Loucy (cell line): ENCODE measurements at regions not wholly inside any gene's neighbourhood (a gene's known extent, or its start where the extent isn't known, plus 50 kb on each side); places are given as distances from the start of the nearest gene placed in this dataset.

Experiments
- H2AFZ ChIP-seq: fragments of 200-600 bp; sonication (generic); 2 replicates; pipeline ENCODE4 v1.6.0; 2016; ENCODE audit warnings: antibody characterized with exemption, mild to moderate bottlenecking, low read length, moderate library complexity
- H3F3A ChIP-seq: fragments of 200-600 bp; 2 replicates; pipeline ENCODE4 v1.6.0; 2016; ENCODE audit warnings: antibody characterized with exemption, low read depth, mild to moderate bottlenecking
- H3K27me3 ChIP-seq: fragments of 200-600 bp; sonication (generic); 2 replicates; pipeline ENCODE4 v1.6.1; 2014; ENCODE audit warnings: low read length, mild to moderate bottlenecking; ENCODE audit not compliant: insufficient read depth, poor library complexity, severe bottlenecking
- H3K36me3 ChIP-seq: fragments of 200-600 bp; sonication (generic); 2 replicates; pipeline ENCODE4 v1.6.1; 2016; ENCODE audit warnings: low read length; ENCODE audit not compliant: insufficient read depth
- H3K4me1 ChIP-seq: fragments of 200-600 bp; sonication (generic); 2 replicates; pipeline ENCODE4 v1.5.1; 2014; ENCODE audit warnings: low read length, mild to moderate bottlenecking; ENCODE audit not compliant: insufficient read depth, poor library complexity, severe bottlenecking
- H3K4me2 ChIP-seq: fragments of 200-600 bp; sonication (generic); 2 replicates; pipeline ENCODE4 v1.6.0; 2014; ENCODE audit warnings: antibody characterized with exemption, low read length, low read depth, mild to moderate bottlenecking; ENCODE audit not compliant: poor library complexity, severe bottlenecking
- H3K4me3 ChIP-seq: fragments of 200-600 bp; sonication (generic); 2 replicates; pipeline ENCODE4 v1.5.1; 2014; ENCODE audit warnings: low read length, mild to moderate bottlenecking, mixed read lengths; ENCODE audit not compliant: poor library complexity, severe bottlenecking
- H3K79me2 ChIP-seq: fragments of 200-600 bp; sonication (generic); 2 replicates; pipeline ENCODE4 v1.6.1; 2014; ENCODE audit warnings: low read length; ENCODE audit not compliant: insufficient read depth
- H3K9ac ChIP-seq: fragments of 200-600 bp; sonication (generic); 2 replicates; pipeline ENCODE4 v1.6.0; 2014; ENCODE audit warnings: mild to moderate bottlenecking, low read depth, low read length, moderate library complexity; ENCODE audit not compliant: poor library complexity, severe bottlenecking
- H3K9me2 ChIP-seq: fragments of 200-600 bp; sonication (generic); replicated peaks from 2 replicates; pipeline ENCODE4 v1.6.1; 2016; ENCODE audit warnings: low read depth, low read length, mixed read lengths
- H3K9me3 ChIP-seq: fragments of 200-600 bp; sonication (generic); 2 replicates; pipeline ENCODE4 v1.6.1; 2014; ENCODE audit warnings: mild to moderate bottlenecking, antibody characterized with exemption, low read length, low read depth; ENCODE audit not compliant: insufficient read depth
- H4K20me1 ChIP-seq: fragments of 200-600 bp; sonication (generic); 2 replicates; pipeline ENCODE4 v1.6.0; 2014; ENCODE audit warnings: antibody characterized with exemption, low read length, mild to moderate bottlenecking; ENCODE audit not compliant: insufficient read depth, poor library complexity, severe bottlenecking
- EZH2phosphoT487 ChIP-seq: fragments of 200-600 bp; IDR thresholded peaks from 2 replicates; pipeline ENCODE4 v1.6.1; 2018; ENCODE audit warnings: antibody characterized with exemption, mild to moderate bottlenecking, moderate library complexity, borderline replicate concordance
- TF ChIP-seq, protein P1 (sequence below): fragments of 200-600 bp; sonication (generic); conservative IDR thresholded peaks from 2 replicates; pipeline ENCODE4 v1.5.1; 2014; ENCODE audit warnings: mild to moderate bottlenecking, antibody characterized with exemption, low read length

GRCh38 chr1:220374449-220374848, 102.2 kb upstream of the RAB3GAP2 start:
- Histone ChIP-seq H2AFZ (no peak overlapping the region), H3K36me3 (no peaks in the 10 kb centered on the region), H3K4me1 (no peaks in the 10 kb centered on the region), H3F3A (no peaks in the 10 kb centered on the region), H3K4me3 (no peak overlapping the region), H3K27me3 (no peaks in the 10 kb centered on the region), H3K79me2 (no peaks in the 10 kb centered on the region), H3K9me2 (no peaks in the 10 kb centered on the region), H3K4me2 (no peak overlapping the region), H3K9ac (no peak overlapping the region), H4K20me1 (no peaks in the 10 kb centered on the region), H3K9me3 (no peaks in the 10 kb centered on the region)
- TF ChIP-seq EZH2phosphoT487 = no peak
- TF ChIP-seq, protein P1, sequence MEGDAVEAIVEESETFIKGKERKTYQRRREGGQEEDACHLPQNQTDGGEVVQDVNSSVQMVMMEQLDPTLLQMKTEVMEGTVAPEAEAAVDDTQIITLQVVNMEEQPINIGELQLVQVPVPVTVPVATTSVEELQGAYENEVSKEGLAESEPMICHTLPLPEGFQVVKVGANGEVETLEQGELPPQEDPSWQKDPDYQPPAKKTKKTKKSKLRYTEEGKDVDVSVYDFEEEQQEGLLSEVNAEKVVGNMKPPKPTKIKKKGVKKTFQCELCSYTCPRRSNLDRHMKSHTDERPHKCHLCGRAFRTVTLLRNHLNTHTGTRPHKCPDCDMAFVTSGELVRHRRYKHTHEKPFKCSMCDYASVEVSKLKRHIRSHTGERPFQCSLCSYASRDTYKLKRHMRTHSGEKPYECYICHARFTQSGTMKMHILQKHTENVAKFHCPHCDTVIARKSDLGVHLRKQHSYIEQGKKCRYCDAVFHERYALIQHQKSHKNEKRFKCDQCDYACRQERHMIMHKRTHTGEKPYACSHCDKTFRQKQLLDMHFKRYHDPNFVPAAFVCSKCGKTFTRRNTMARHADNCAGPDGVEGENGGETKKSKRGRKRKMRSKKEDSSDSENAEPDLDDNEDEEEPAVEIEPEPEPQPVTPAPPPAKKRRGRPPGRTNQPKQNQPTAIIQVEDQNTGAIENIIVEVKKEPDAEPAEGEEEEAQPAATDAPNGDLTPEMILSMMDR = no peak

- Histone ChIP-seq H3K36me3 (no peaks in the 10 kb centered on the region), H3K79me2 (no peaks in the 10 kb centered on the region), H3K4me1 (no peaks in the 10 kb centered on the region), H3K9me2 (no peaks in the 10 kb centered on the region), H3F3A (no peaks in the 10 kb centered on the region), H3K4me3 (no peak overlapping the region), H2AFZ (no peak overlapping the region), H3K9ac (no peak overlapping the region), H3K9me3 (no peaks in the 10 kb centered on the region), H3K27me3 (no peaks in the 10 kb centered on the region), H3K4me2 (no peak overlapping the region), H4K20me1 (no peaks in the 10 kb centered on the region)
- TF ChIP-seq, protein P1 = no peak
- TF ChIP-seq EZH2phosphoT487 = no peak
Measured at GRCh38 chr1:220372451-220372850, 100.2 kb upstream of the RAB3GAP2 start.

DNA sequence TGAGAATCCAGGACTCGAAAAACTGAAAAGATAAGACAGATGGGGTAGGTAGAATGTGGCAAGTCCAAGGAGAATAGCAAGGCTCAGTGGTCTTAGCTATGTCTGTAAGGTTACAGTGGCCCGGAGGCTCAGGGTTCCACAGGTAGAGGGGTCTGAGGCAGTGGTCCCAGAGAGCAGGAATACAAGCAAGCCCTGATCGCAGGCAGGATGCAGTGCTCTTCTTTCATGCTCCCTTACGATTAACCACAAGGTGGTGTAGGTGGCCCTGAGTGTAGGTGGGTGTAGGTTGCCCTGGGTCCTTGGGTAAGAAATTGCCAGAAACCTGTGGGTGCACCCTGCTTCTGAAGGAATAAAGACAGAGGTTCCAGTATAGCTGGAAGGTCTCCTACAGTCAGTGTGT, 99.1 kb upstream of the RAB3GAP2 start:
- Histone ChIP-seq H3F3A (no peaks in the 10 kb centered on the region), H3K4me2 (no peak overlapping the region), H3K9me3 (no peaks in the 10 kb centered on the region), H3K9ac (no peak overlapping the region), H3K36me3 (no peaks in the 10 kb centered on the region), H3K27me3 (no peaks in the 10 kb centered on the region), H3K79me2 (no peaks in the 10 kb centered on the region), H4K20me1 (no peaks in the 10 kb centered on the region), H3K4me3 (no peak overlapping the region), H3K4me1 (no peaks in the 10 kb centered on the region), H2AFZ (no peak overlapping the region), H3K9me2 (no peaks in the 10 kb centered on the region)
- no peak for TF ChIP-seq EZH2phosphoT487
- TF ChIP-seq, protein P1 = peak; percentile 37; the same call in 1 of the 2 replicates
